IMR-90 (cell line): ENCODE measurements at regions not wholly inside any gene's neighbourhood (a gene's known extent, or its start where the extent isn't known, plus 50 kb on each side); places are given as distances from the start of the nearest gene placed in this dataset.

Experiments
- CEBPB ChIP-seq: IDR thresholded peaks from 2 replicates; pipeline ENCODE4 v1.6.1; 2012; ENCODE audit warnings: low read depth, low read length, improper control_type of control experiment
- CHD1 ChIP-seq: IDR thresholded peaks from 2 replicates; pipeline ENCODE4 v1.6.1; 2012; ENCODE audit warnings: low read depth, low read length, improper control_type of control experiment
- MXI1 ChIP-seq: IDR thresholded peaks from 2 replicates; pipeline ENCODE4 v1.6.1; 2012; ENCODE audit warnings: low read depth, mild to moderate bottlenecking, low read length, moderate library complexity, borderline replicate concordance
- POLR2A ChIP-seq: IDR thresholded peaks from 2 replicates; pipeline ENCODE4 v1.6.1; 2012; ENCODE audit warnings: mild to moderate bottlenecking, low read depth, low read length
- RAD21 ChIP-seq: IDR thresholded peaks from 2 replicates; pipeline ENCODE4 v1.6.1; 2012; ENCODE audit warnings: low read length, improper control_type of control experiment
- TF ChIP-seq, protein P1 (sequence below): conservative IDR thresholded peaks from 2 replicates; pipeline ENCODE4 v1.5.1; 2012; ENCODE audit warnings: mild to moderate bottlenecking, low read depth, low read length, improper control_type of control experiment
- TF ChIP-seq, protein P2 (sequence below): fragments of 150-350 bp; IDR thresholded peaks from 2 replicates; pipeline ENCODE4 v1.6.1; 2017; ENCODE audit warnings: mild to moderate bottlenecking, antibody characterized with exemption, low read length, low read depth

DNA sequence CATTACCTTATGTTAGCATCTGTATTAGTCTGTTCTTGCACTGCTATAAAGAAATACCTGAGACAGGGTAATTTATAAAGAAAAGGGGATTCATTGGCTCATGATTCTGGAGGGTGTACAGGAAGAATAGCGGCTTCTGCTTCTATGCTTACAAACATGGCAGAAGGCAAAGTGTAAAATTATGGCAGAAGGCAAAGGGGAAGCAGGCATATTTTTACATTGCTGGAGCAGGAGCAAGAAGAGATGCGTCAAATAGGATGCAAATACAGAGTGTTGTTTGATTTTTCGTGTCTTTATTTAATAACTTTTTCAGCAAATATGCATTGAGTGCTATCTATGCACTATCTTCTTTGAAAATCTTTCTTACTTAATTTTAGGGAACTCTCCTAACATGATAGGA is 210.7 kb upstream of the SSTR1 start:
- TF ChIP-seq, protein P1, sequence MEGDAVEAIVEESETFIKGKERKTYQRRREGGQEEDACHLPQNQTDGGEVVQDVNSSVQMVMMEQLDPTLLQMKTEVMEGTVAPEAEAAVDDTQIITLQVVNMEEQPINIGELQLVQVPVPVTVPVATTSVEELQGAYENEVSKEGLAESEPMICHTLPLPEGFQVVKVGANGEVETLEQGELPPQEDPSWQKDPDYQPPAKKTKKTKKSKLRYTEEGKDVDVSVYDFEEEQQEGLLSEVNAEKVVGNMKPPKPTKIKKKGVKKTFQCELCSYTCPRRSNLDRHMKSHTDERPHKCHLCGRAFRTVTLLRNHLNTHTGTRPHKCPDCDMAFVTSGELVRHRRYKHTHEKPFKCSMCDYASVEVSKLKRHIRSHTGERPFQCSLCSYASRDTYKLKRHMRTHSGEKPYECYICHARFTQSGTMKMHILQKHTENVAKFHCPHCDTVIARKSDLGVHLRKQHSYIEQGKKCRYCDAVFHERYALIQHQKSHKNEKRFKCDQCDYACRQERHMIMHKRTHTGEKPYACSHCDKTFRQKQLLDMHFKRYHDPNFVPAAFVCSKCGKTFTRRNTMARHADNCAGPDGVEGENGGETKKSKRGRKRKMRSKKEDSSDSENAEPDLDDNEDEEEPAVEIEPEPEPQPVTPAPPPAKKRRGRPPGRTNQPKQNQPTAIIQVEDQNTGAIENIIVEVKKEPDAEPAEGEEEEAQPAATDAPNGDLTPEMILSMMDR, result no peak
- TF ChIP-seq, protein P2, sequence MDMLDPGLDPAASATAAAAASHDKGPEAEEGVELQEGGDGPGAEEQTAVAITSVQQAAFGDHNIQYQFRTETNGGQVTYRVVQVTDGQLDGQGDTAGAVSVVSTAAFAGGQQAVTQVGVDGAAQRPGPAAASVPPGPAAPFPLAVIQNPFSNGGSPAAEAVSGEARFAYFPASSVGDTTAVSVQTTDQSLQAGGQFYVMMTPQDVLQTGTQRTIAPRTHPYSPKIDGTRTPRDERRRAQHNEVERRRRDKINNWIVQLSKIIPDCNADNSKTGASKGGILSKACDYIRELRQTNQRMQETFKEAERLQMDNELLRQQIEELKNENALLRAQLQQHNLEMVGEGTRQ, result no peak
- TF ChIP-seq MXI1 (no peak), POLR2A (no peak), CHD1 (no peak), CEBPB (no peak), RAD21 (no peak)
